ENCODE measurements at regions not wholly inside any gene's neighbourhood (a gene's known extent, or its start where the extent isn't known, plus 50 kb on each side); places are given as distances from the start of the nearest gene placed in this dataset.

DNA sequence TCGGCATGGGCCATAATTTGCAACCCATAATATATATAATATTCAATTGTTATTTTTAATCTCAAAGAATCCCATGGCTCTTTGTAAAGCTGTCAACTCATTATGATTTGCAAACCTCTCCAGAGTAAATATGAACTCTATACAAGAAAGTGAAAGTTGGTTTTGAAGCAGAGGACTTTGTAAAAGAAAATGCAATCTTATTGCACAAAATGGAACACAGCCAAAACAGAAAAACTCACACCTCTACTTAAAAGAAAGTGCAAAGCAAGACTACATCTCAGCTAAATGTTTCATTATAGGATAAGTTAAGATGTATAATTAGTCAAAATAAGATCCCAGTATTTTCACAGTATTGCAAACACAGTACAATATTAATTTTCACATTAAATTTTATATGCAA lies 111.2 kb upstream of the FLRT2 start:
- TF ChIP-seq, protein P1, sequence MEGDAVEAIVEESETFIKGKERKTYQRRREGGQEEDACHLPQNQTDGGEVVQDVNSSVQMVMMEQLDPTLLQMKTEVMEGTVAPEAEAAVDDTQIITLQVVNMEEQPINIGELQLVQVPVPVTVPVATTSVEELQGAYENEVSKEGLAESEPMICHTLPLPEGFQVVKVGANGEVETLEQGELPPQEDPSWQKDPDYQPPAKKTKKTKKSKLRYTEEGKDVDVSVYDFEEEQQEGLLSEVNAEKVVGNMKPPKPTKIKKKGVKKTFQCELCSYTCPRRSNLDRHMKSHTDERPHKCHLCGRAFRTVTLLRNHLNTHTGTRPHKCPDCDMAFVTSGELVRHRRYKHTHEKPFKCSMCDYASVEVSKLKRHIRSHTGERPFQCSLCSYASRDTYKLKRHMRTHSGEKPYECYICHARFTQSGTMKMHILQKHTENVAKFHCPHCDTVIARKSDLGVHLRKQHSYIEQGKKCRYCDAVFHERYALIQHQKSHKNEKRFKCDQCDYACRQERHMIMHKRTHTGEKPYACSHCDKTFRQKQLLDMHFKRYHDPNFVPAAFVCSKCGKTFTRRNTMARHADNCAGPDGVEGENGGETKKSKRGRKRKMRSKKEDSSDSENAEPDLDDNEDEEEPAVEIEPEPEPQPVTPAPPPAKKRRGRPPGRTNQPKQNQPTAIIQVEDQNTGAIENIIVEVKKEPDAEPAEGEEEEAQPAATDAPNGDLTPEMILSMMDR (IDR thresholded peaks at IDR 0.05), result no peak
- no peak for TF ChIP-seq ZFX (IDR thresholded peaks at IDR 0.05; ENCODE audit: borderline replicate concordance)

All from 22Rv1 (cell line).